ENCODE measurements at regions not wholly inside any gene's neighbourhood (a gene's known extent, or its start where the extent isn't known, plus 50 kb on each side); places are given as distances from the start of the nearest gene placed in this dataset.

GRCh38 chr18:45317948-45318640, 297.2 kb upstream of the SLC14A2 start:
- Histone ChIP-seq H3K27ac (no peak overlapping the region), H3K36me3 (no peaks in the 10 kb centered on the region), H3K27me3 (no peaks in the 10 kb centered on the region), H3K9me3 (no peaks in the 10 kb centered on the region), H3K4me1 (no peaks in the 10 kb centered on the region), H3K4me3 (no peak overlapping the region)
- TF ChIP-seq POLR2AphosphoS5 (IDR thresholded peaks at IDR 0.05) (no peak), EP300 (IDR thresholded peaks at IDR 0.05) (no peak), POLR2A (IDR thresholded peaks at IDR 0.05) (no peak)
- WGBS, 5 donors = 52 to 65% (median 53%) methylated on average over 10 of the region's 10 CpGs
- DNase-seq = peak in 1 of 2 donors; percentile 62
- intact Hi-C loops (cut with DNase I; ENCODE audit: low total_unique reads) = no loop called here

DNA sequence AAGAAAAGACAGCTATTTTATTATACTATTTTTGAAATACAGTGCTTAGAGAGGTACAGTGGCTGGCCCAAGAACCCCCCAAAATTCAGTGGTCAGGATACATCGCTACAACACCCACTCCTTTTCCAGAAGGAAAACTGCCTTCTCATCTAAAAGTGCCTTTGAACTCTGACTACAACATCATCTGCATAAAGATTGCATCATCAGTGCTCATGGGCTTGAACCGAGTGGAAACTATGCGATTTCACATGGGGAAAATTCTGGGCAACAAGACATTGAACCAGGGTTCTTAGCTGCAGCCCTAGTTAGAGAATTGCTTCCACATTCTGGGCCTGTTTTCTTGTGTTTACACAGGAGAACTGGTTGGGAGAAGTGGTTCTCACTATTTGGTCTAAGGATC, 294.6 kb upstream of the SLC14A2 start:
- H3K36me3 ChIP-seq = no peaks in the 10 kb centered on the region
- H3K27me3 ChIP-seq = no peaks in the 10 kb centered on the region
- peaks cover 0 to 14% (median 0%) of the 10 kb centered on the region in 4 donors for H3K4me1 ChIP-seq
- no peak overlapping the region for H3K4me3 ChIP-seq
- no peaks in the 10 kb centered on the region for H3K9me3 ChIP-seq
- no peak for DNase-seq
- intact Hi-C loops (cut with DNase I; ENCODE audit: low total_unique reads) = no loop called here
- TF ChIP-seq POLR2AphosphoS5 (IDR thresholded peaks at IDR 0.05) (no peak), EP300 (IDR thresholded peaks at IDR 0.05) (no peak)
- H3K27ac ChIP-seq = no peak overlapping the region
- WGBS, 5 donors = 68 to 97% (median 86%) methylated on average over 3 of the region's 3 CpGs

GRCh38 chr18:45321520-45321919, 293.8 kb upstream of the SLC14A2 start:
- WGBS, 5 donors = 79 to 92% (median 83%) methylated on average over 8 of the region's 8 CpGs
- Histone ChIP-seq H3K4me1 (peaks cover 0 to 14% (median 0%) of the 10 kb centered on the region in 4 donors), H3K4me3 (no peak overlapping the region), H3K27me3 (no peaks in the 10 kb centered on the region), H3K36me3 (no peaks in the 10 kb centered on the region), H3K9me3 (no peaks in the 10 kb centered on the region), H3K27ac (no peak overlapping the region)
- intact Hi-C loops (cut with DNase I; ENCODE audit: low total_unique reads) = no loop called here
- DNase-seq = peak in 1 of 2 donors; percentile 30
- TF ChIP-seq, protein P1, sequence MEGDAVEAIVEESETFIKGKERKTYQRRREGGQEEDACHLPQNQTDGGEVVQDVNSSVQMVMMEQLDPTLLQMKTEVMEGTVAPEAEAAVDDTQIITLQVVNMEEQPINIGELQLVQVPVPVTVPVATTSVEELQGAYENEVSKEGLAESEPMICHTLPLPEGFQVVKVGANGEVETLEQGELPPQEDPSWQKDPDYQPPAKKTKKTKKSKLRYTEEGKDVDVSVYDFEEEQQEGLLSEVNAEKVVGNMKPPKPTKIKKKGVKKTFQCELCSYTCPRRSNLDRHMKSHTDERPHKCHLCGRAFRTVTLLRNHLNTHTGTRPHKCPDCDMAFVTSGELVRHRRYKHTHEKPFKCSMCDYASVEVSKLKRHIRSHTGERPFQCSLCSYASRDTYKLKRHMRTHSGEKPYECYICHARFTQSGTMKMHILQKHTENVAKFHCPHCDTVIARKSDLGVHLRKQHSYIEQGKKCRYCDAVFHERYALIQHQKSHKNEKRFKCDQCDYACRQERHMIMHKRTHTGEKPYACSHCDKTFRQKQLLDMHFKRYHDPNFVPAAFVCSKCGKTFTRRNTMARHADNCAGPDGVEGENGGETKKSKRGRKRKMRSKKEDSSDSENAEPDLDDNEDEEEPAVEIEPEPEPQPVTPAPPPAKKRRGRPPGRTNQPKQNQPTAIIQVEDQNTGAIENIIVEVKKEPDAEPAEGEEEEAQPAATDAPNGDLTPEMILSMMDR (IDR thresholded peaks at IDR 0.05) = no peak
- TF ChIP-seq EP300 (IDR thresholded peaks at IDR 0.05) = no peak
- no peak for TF ChIP-seq POLR2A (IDR thresholded peaks at IDR 0.05)
- TF ChIP-seq POLR2AphosphoS5 (IDR thresholded peaks at IDR 0.05) = no peak

DNA sequence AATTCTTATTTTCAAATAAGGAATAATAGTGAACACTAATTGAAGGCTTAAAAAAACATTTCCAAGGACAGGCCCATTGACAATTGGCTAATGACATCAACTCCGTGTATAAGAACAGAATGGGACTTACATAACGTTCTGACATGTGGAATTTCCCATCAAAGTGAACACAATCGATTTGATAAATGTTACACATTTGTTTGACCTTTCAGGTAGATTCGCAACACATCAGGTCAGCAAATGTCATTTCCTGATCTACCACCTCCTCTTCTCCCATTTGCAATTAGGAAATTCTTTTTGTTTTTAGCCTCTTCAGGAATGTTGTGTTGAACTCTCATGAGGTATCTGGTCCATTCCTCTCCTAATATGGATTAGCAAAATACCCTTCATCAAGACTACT, 292.9 kb upstream of the SLC14A2 start:
- Histone ChIP-seq H3K27me3 (no peaks in the 10 kb centered on the region), H3K4me1 (peaks cover 0 to 14% (median 0%) of the 10 kb centered on the region in 4 donors), H3K36me3 (no peaks in the 10 kb centered on the region), H3K4me3 (no peak overlapping the region), H3K27ac (no peak overlapping the region), H3K9me3 (no peaks in the 10 kb centered on the region)
- intact Hi-C loops (cut with DNase I; ENCODE audit: low total_unique reads) = no loop called here
- DNase-seq = no peak
- TF ChIP-seq, protein P1 (IDR thresholded peaks at IDR 0.05) = no peak
- no peak for TF ChIP-seq POLR2AphosphoS5 (IDR thresholded peaks at IDR 0.05)
- no peak for TF ChIP-seq POLR2A (IDR thresholded peaks at IDR 0.05)
- TF ChIP-seq EP300 (IDR thresholded peaks at IDR 0.05) = no peak
- WGBS, 5 donors = 81 to 90% (median 85%) methylated on average over 4 of the region's 4 CpGs

DNA sequence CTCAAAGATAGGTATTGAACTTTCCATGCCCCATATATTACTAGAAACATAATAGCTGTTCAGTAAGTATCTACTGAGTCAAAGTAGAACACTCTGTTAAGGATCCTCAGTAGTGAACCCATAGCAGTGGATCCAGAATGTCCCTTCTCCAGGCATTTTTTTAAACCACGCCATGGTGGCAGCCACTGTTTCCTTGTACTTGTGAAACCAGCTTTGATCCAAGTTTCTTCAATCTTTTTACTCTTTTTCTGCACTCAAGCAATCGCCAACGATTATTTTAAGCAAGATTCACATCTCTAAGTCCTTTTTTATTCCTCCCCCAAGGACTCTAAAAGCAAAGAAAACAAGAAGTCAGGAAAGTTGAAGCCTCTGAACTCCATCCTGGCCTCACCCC, 291.2 kb upstream of the SLC14A2 start:
- Histone ChIP-seq H3K36me3 (no peaks in the 10 kb centered on the region), H3K27me3 (no peaks in the 10 kb centered on the region), H3K4me1 (peaks cover 0 to 14% (median 0%) of the 10 kb centered on the region in 4 donors), H3K27ac (peak overlapping the region in 2 of 5 donors; percentile 15 to 22), H3K9me3 (no peaks in the 10 kb centered on the region), H3K4me3 (no peak overlapping the region)
- DNase-seq = no peak
- intact Hi-C loops (cut with DNase I; ENCODE audit: low total_unique reads) = no loop called here
- 80 to 91% (median 84%) methylated on average over 3 of the region's 3 CpGs for WGBS, 5 donors
- TF ChIP-seq, protein P1 (IDR thresholded peaks at IDR 0.05) = no peak
- TF ChIP-seq EP300 (IDR thresholded peaks at IDR 0.05) = no peak
- TF ChIP-seq POLR2A (IDR thresholded peaks at IDR 0.05) = no peak
- no peak for TF ChIP-seq POLR2AphosphoS5 (IDR thresholded peaks at IDR 0.05)

All from stomach (tissue), 8 donors.